Endometrium (tissue), 2 donors: ENCODE measurements at regions not wholly inside any gene's neighbourhood (a gene's known extent, or its start where the extent isn't known, plus 50 kb on each side); places are given as distances from the start of the nearest gene placed in this dataset.
"Not testable (repeated sequence)": the region's sequence is repeated elsewhere in the genome, so short reads cannot be mapped to it uniquely, and the experiment has no call there.

Experiments used
- FAIRE-seq: peaks from 2 replicates; lab custom pipeline; 2012; peaks lifted over from hg19 to GRCh38; lab: Jason Lieb, UNC
- donor health status: control.
- donor health status: control.

DNA sequence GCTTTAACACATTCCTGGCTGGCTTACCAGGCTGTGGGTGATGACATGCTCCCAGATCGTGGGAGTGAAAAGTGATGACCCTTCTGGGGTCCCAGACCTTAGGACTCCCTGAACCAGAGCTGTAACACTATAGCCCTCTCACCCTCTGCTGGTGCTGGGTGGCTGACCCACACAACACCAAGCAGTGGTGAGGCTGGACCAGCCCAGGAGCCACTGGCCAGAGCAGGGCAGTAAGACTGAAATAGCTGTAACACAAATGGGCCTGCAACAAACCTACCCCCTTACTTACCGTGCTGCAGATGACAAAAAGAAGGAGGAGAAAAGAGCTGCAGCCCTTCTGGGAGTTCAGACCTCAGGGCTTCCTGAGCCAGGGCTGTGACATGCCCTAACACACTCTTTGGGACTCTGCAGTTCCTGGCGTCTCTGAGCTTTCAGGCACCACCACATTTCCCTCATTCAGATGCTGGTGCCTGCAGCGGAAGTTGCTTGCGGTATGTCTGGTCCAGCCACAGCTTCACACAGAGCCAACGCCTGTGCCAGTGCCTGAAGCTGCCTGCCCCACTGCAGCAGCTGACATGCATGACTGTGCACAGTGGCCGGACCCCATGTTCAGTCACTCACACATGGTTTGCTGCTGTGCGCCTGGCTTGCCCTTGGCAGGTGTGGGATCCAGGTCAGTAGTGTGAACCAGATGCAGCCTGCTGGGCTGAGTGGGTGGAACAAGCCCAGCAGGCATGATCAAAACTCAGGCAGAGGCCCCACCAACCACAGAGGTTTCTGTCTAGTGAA is 1247.4 kb downstream of the EFNA5 start:
- FAIRE-seq = no peak

- FAIRE-seq = no peak
Measured at GRCh38 chr5:106420102-106420501, 1250.6 kb downstream of the EFNA5 start.

GRCh38 chr5:106418196-106418595 is 1252.5 kb downstream of the EFNA5 start:
- FAIRE-seq = no peak

DNA sequence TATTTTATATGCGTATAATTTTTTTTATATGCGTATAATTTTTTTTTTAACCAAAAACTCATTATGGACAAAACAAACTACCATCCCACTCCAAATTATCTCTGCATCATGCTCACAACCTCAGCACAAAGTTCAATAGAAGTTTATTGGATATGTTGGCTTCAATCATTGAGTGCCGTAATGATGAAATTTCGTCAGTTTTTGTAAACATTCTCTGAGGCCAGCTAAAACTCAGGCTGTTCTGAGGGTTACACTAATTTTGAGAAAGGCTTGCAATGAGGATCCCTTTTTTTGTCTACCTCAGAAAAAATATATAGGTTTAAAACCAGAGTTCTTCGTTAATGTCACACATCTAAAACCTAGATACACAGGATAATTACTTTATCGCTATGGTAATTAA is 1253.2 kb downstream of the EFNA5 start:
- FAIRE-seq = no peak

GRCh38 chr5:106417163-106417562 is 1253.6 kb downstream of the EFNA5 start:
- FAIRE-seq = no peak

DNA sequence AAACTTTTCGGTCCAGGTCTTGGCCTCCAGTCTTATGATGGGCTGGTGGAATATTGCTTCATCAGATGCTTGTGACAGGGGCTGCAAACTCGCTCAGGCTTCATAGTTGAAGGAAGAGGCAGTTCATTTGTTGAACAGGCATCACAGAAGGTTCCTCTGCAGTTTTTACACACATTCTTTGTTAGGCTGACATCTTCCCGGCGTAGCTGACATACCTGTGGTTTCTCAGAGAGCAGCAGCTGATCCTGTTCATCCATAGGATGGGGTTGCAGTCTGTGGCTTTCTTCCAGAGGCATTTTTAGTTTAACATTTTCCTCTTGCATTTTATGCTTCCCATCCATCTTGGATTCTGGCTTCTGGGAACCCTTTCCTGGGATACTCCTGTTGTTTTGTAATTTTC is 1255.2 kb downstream of the EFNA5 start:
- no peak for FAIRE-seq

GRCh38 chr5:106414342-106414741 is 1256.4 kb downstream of the EFNA5 start:
- FAIRE-seq = no peak

- FAIRE-seq = no peak
Measured at GRCh38 chr5:106412606-106413005, 1258.1 kb downstream of the EFNA5 start.

DNA sequence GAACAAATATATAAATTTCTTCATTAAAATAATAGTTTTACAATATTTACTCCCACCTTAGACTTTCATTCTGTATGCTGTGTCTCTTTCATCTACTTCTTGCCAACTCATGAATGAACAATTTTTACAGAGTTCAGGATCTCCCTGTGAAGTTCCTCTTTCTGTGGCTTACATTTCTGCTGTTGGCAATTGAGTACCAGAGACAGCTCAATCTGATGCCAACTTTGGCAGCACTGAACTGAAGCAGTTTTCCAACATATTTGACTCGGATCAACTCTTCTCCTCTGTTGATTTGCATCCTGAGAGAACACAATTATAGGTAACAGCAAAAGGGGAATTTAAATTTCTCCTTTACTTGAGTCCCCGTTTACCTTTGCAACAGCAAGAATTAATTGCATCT is 1262.2 kb downstream of the EFNA5 start:
- FAIRE-seq = no peak

GRCh38 chr5:106408141-106408540 is 1262.6 kb downstream of the EFNA5 start:
- FAIRE-seq = no peak

GRCh38 chr5:106401561-106401960 is 1269.2 kb downstream of the EFNA5 start:
- FAIRE-seq = no peak

- FAIRE-seq = no peak
Measured at GRCh38 chr5:106399391-106399790, 1271.3 kb downstream of the EFNA5 start.

DNA sequence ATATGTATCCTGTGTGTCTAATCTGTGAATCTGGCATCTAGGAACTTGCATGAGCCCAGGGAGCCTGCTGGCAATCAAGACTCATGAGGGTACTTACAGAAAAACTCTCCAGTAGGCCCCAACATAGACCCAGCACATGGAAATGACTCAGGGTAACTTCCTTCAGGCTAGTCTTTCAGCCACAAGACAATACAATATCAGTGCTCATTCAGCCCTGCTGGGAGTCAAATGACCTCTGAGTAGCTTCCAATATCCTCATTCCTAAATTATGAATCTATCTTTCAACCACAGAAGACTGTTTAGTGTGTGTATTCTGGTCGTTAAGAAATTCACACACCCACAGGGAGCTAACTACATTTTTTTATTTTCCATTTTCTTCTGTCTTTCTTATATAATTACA is 1273.0 kb downstream of the EFNA5 start:
- FAIRE-seq = no peak

DNA sequence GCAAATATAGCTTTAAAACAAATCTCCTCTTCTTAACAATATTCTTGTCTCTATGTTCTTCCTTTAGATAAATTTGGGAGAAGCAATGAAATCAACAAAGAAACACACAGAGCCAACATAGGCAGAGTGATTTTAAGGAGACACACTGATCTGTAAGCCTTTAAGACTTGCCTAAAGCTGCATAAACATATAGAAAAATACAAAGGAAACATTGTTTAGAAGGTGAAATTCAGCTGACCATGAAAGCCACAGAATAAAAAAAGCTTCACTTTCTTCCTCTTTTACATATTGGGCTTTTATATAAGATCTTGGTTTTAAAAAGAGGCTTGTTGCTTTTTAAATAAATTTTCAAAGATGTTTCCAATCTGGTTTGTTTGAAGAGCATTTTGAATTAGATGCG is 1277.5 kb downstream of the EFNA5 start:
- FAIRE-seq = no peak

DNA sequence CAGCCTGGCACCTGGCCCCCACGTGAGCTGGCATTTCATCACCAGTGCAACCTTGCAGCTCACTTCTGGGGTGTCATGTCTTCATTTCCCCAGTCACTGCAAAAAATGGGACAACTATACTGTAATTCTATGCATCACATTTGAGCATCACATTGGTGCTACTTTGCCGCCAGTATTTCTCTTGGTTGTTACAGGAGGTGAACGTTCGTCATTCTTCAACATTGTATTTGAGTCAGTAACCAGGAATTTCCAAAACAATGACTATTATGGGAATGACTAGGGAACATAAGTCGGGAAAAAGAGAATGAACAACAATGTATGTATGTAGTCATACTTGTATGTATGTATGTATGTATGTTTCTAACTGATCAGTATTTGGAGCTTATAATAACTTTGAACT is 1278.0 kb downstream of the EFNA5 start:
- FAIRE-seq = no peak

GRCh38 chr5:106387767-106388166 is 1283.0 kb downstream of the EFNA5 start:
- not testable (repeated sequence) for FAIRE-seq

GRCh38 chr5:106386287-106386686 is 1284.5 kb downstream of the EFNA5 start:
- no peak for FAIRE-seq

GRCh38 chr5:106380736-106381135 is 1290.0 kb downstream of the EFNA5 start:
- no peak for FAIRE-seq

GRCh38 chr5:106376522-106376921 is 1294.2 kb downstream of the EFNA5 start:
- no peak for FAIRE-seq

- no peak for FAIRE-seq
Measured at GRCh38 chr5:106374956-106375355, 1295.8 kb downstream of the EFNA5 start.

- FAIRE-seq = no peak
Measured at GRCh38 chr5:106368021-106368420, 1302.7 kb downstream of the EFNA5 start.

DNA sequence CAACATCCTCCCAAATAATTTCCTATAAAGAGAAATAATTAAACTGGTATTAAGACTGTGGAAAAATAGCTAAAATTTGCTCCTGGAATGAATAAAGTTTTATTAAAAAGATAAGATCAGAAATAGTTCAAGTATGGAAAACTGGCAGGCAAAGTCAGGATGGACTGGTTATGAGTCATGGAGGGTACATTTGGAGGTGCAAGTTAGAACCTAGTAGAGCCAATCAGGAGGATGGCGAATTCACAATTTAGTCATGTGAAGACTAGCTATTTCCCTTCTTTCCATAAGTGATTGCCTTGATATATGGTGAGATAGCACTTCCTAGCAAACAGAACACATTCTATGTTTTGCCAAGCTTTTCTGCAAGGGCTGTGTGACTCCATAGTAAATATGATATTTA is 1303.5 kb downstream of the EFNA5 start:
- FAIRE-seq = no peak

DNA sequence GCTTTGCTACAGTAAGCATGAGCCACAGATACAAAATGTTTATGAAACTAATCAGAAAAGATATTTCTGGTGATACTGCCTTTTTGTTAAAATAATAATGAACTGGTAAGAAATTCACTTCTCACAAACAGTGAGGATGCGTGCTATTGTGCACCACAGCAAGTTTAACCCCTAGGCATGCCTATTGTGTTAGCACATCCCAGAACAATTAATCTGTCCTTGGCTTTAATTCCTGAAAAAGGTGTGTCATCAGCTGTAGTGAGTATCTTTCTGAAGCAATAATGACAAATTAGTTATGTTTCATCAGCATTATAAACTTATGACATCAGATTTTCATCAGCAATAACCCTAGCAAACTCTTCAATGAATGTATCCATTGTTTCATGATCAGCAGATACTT is 1307.2 kb downstream of the EFNA5 start:
- no peak for FAIRE-seq

DNA sequence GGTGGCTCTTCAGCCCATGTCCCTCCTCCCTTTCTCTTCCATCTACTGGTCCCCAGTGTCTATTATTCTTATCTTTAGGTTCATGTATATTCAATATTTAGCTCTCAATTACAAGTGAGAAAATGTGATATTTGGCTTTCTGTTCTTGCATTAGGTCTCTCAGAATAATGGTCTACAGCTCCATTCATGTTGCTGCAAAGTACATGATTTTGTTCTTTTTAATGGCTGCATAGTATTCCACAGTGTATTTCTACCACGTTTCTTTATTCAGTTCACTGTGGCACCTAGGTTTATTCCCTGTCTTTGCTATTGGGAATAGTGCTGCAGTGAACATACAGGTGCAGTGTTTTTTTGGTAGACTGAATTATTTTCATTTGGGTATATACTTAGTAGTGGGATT is 1308.8 kb downstream of the EFNA5 start:
- no peak for FAIRE-seq

DNA sequence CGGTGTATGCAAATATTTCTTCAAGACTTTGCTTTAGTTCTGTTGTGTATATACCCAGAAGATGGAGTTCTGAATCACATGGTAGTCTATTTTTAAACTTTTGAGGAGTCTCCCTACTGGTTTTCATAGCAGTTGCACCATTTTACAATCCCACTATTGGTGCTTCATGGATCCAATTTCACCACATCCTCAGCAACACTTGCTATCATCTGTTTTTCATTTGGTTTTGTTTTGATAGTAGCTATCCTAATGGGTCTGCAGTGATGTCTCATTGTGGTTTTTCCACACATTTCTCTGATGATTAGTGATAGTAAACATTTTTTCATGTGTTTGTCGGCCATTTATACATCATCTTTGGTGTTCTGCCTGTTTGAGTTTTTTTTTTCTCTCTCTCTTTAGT is 1339.3 kb downstream of the EFNA5 start:
- FAIRE-seq = no peak
